ENCODE measurements at regions not wholly inside any gene's neighbourhood (a gene's known extent, or its start where the extent isn't known, plus 50 kb on each side); places are given as distances from the start of the nearest gene placed in this dataset.
"Not testable (repeated sequence)": the region's sequence is repeated elsewhere in the genome, so short reads cannot be mapped to it uniquely, and the experiment has no call there.

GRCh38 chrX:41003506-41004270 lies 81.6 kb upstream of the USP9X start:
- no peak for TF ChIP-seq CTCF (IDR thresholded peaks at IDR 0.05; ENCODE audit: insufficient read depth, low read length, poor library complexity, severe bottlenecking)
- DNase-seq (ENCODE audit: low read depth), result no peak
- Histone ChIP-seq H3K4me3 (ENCODE audit: low read depth, low read length) (no peak overlapping the region), H3K36me3 (ENCODE audit: control insufficient read depth, insufficient read depth, low read length) (no peaks in the 10 kb centered on the region), H3K27me3 (ENCODE audit: control insufficient read depth, insufficient read depth, low read length) (no peaks in the 10 kb centered on the region)

DNA sequence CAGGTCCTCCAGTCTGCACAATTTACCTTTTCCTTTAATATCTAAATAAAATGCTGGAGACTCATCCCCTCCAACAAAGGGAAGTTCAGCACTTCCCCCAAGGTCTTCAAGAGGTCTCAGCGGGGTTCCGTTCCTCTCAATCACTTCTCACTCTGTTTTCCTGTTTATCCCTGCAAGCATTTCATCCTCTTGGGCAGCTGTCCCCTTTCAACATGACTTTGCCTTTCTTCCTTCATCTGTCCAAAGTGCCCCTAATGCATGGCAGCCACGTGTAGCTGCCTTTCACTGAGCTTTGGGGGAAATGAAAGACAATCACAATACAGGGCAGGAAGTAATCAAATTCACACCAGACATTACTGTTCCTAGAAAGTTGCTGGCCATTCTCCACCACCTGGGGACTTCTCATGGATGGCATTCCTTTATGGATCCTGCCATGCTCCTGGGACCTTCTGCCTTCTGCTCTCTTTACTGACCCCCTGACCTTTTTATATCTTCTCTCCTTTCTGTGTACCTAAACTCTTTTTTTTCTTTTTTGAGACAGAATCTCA lies 79.7 kb upstream of the USP9X start:
- DNase-seq (ENCODE audit: low read depth), result no peak
- H3K36me3 ChIP-seq (ENCODE audit: control insufficient read depth, insufficient read depth, low read length), result no peaks in the 10 kb centered on the region
- H3K4me3 ChIP-seq (ENCODE audit: low read depth, low read length), result no peak overlapping the region
- no peak for TF ChIP-seq CTCF (IDR thresholded peaks at IDR 0.05; ENCODE audit: insufficient read depth, low read length, poor library complexity, severe bottlenecking)
- no peaks in the 10 kb centered on the region for H3K27me3 ChIP-seq (ENCODE audit: control insufficient read depth, insufficient read depth, low read length)

DNA sequence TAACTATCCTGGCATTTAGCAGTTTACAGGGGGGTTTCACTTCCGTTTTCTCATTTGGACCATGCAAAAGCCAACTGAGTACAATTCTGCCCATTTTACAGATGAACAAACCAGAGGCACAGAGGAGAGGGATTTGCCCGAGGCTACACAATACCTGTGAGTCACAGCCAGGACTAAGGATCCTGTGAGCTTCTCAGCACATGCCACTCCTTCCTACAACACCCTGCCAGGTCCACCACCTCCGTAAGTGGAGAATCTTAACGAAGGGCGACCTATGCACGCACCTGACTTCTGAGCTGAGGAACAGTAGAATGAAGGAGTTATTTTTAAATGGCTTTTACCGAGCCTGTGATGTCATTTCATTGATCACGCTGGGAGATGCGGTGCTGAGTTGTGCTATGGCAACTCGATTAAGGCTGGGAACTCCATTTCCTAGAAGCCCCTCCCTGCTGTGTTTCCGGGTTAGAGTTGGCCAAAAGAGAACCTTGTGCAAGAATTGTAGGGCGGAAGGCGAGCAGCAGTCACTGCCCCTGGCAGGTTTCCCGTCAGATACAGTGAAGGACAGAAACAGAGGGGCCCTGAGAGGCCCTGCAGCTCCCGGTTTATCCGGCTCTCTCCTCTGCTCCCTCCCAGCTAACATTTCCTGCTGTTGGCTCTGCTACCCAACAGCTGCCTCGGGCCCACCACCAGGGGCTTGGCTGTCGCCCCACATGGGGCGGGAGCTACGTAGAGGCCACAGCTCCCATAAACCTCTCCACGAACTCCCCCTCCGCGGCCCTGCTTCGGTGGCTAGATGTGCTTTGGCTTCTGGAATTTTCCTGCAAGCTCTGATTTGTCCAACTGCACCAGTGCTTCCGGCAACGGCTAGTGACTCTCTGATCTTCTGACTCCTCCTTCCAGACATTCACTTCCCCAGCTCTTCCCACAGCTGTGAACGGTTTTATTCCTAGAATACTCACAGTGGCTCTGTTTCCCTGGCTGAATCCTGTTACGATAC lies 75.1 kb upstream of the USP9X start:
- DNase-seq (ENCODE audit: low read depth), result no peak

GRCh38 chrX:41014776-41015360 lies 70.4 kb upstream of the USP9X start:
- no peak for DNase-seq (ENCODE audit: low read depth)
- TF ChIP-seq CTCF (IDR thresholded peaks at IDR 0.05; ENCODE audit: insufficient read depth, low read length, poor library complexity, severe bottlenecking), result no peak
- no peaks in the 10 kb centered on the region for H3K27me3 ChIP-seq (ENCODE audit: control insufficient read depth, insufficient read depth, low read length)
- H3K36me3 ChIP-seq (ENCODE audit: control insufficient read depth, insufficient read depth, low read length), result no peaks in the 10 kb centered on the region
- no peak overlapping the region for H3K4me3 ChIP-seq (ENCODE audit: low read depth, low read length)

More for the DNA sequence above, 75.1 kb upstream of the USP9X start:
- H3K27me3 ChIP-seq (ENCODE audit: control insufficient read depth, insufficient read depth, low read length), result no peaks in the 10 kb centered on the region
- no peak overlapping the region for H3K4me3 ChIP-seq (ENCODE audit: low read depth, low read length)
- H3K36me3 ChIP-seq (ENCODE audit: control insufficient read depth, insufficient read depth, low read length), result no peaks in the 10 kb centered on the region
- TF ChIP-seq CTCF (IDR thresholded peaks at IDR 0.05; ENCODE audit: insufficient read depth, low read length, poor library complexity, severe bottlenecking), result no peak

DNA sequence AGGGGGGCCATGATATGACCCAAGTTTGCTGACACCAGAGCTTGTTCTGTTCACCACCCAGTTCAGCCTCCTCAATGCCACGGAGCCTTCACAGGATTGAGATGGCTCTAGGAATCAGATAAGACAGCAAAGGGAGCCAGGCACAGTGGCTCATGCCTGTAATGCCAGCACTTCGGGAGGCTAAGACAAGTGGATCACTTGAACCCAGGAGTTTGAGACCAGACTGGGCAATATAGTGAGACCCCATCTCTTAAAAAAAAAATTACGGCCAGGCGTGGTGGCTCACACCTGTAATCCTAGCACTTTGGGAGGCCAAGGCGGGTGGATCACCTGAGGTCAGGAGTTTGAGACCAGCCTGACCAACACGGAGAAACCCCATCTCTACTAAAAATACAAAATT lies 67.5 kb upstream of the USP9X start:
- H3K36me3 ChIP-seq (ENCODE audit: control insufficient read depth, insufficient read depth, low read length); H3K27me3 ChIP-seq (ENCODE audit: control insufficient read depth, insufficient read depth, low read length); DNase-seq (ENCODE audit: low read depth); H3K4me3 ChIP-seq (ENCODE audit: low read depth, low read length): not testable (repeated sequence)

- H3K4me3 ChIP-seq (ENCODE audit: low read depth, low read length); DNase-seq (ENCODE audit: low read depth); H3K36me3 ChIP-seq (ENCODE audit: control insufficient read depth, insufficient read depth, low read length); H3K27me3 ChIP-seq (ENCODE audit: control insufficient read depth, insufficient read depth, low read length): not testable (repeated sequence)
These were observed 66.7 kb upstream of the USP9X start for GRCh38 chrX:41018391-41019040.
